GM18502 (cell line): ENCODE measurements at regions not wholly inside any gene's neighbourhood (a gene's known extent, or its start where the extent isn't known, plus 50 kb on each side); places are given as distances from the start of the nearest gene placed in this dataset.

ENCODE experiments used
- ATAC-seq: cut with Tn5 transposase; IDR thresholded peaks from one replicate; pipeline ENCODE4 v1.9.1; 2021; ENCODE audit warnings: mild to moderate bottlenecking; ENCODE audit not compliant: unreplicated experiment, poor library complexity

- ATAC-seq, result no peak
Measured at GRCh38 chr17:69878661-69879060, 196.4 kb upstream of the KCNJ16 start.

- no peak for ATAC-seq
Measured at GRCh38 chr17:69879576-69879975, 195.4 kb upstream of the KCNJ16 start.

- ATAC-seq, result no peak
Measured at GRCh38 chr17:69880591-69881112, 194.4 kb upstream of the KCNJ16 start.

DNA sequence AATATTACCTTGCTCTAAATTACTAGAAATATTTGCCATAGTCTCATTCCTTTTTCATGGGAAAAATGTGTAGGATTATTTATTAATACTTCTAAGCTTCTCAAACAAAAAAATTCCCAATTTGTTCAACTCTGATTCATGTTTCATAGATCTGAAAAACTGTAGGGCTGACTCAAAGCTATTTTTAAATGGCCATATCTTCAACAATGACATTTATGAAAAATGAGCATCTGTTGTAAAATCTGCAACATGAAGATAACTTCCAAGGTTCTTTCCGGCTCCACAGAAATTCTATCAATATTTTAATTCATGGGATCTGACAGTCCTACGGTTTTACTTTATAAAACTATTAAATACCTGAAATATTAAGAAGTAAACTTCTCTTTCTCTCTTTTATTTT, 192.7 kb upstream of the KCNJ16 start:
- no peak for ATAC-seq

DNA sequence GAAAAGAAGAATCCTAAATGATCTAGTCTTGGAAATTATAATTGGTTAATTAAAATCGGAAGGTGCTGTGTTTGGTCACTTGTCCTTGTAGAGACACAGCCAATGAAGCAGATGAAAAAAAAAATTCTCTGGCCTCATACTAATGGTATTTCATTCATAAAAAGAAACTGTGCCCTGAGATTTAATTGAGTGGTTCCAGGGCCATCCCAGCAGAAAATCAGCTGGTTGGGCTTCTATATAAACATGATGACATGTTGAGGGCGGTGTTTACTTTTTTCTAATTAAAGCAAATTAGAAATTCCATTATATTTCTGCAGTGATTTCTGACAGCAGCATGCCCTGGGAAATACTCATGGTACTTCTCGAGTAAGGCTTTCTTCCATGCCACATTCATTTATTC, 191.9 kb upstream of the KCNJ16 start:
- ATAC-seq, result no peak

DNA sequence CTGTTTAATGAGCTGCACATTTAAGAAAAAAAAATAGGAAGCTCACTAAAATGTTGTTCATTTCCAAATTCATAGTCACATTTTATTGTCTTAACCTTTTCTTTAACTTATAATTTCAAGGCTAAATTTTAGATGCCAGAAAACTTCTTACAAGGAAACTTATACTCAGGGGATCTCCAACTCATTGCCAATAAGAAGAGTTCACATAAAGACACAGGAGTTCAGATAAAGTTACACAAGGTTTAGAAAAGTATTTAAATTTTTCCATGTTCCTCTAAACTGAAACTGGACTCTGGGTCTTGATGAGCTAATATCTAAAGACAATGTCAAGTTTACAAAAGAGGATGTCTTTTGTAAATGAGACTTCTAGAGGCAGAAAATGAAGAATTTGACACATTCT, 190.7 kb upstream of the KCNJ16 start:
- no peak for ATAC-seq

DNA sequence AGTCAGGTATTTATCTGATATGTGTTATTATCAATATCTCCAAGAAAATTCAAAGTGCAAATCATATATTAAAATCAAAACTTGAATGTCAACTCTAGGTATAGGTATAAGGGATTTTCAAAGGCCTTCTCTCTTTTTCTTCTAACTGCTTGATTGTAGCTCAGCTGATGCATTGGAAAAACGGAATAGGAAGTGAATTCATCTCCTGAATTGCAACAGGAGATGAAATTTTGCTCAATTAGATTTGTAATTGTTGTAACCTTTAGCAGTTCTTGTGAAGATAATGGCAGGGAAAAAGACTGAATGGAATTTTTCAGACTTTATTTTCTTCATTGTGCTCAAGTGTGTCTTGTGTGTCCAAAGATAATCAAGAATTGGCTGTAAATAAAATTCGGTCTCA, 190.2 kb upstream of the KCNJ16 start:
- no peak for ATAC-seq

DNA sequence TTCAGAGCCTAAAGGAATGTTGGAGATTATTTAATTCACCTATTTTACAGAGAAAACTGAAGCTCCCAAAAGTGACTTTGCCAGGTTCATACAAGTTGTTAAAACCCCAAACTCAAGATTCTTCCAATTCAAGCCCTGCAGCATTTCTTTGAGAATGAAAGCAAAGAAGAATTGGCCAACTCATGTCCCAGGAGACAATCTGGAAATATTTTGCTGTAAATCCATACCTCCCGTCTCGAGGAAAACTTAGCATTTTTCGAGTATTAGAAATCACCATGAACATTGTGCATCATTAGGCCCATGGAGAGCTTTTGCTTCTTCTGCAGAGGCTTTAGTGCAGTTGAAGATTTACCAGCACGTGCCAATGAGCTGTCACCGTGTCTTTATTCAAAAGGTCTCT, 176.4 kb upstream of the KCNJ16 start:
- ATAC-seq, result no peak

DNA sequence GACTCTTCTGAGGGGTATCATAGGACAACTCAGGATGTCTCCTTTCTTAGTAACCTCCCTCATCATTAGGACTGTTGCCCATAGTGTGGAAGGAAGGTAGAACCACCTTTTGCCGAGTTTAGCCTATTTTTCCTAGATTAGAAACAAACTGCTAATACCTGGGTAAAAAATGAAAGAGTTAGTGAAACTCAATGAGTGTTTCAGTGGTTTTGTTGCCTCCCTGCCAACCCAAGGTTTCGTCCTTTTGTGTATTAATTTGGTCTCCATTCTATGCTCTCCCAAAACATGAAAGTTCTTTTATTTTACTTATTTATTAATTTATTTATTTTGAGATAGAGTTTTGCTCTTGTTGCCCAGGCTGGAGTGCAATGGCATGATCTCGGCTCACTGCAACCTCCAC, 174.9 kb upstream of the KCNJ16 start:
- no peak for ATAC-seq

- ATAC-seq, result no peak
Measured at GRCh38 chr17:69900829-69901228, 174.2 kb upstream of the KCNJ16 start.

GRCh38 chr17:69906306-69906705, 168.7 kb upstream of the KCNJ16 start:
- no peak for ATAC-seq

- no peak for ATAC-seq
Measured at GRCh38 chr17:69907132-69907847, 167.7 kb upstream of the KCNJ16 start.

GRCh38 chr17:69908626-69909368, 166.2 kb upstream of the KCNJ16 start:
- ATAC-seq, result no peak

GRCh38 chr17:69909389-69909788, 165.6 kb upstream of the KCNJ16 start:
- no peak for ATAC-seq

GRCh38 chr17:69912805-69913204, 162.2 kb upstream of the KCNJ16 start:
- ATAC-seq, result no peak

DNA sequence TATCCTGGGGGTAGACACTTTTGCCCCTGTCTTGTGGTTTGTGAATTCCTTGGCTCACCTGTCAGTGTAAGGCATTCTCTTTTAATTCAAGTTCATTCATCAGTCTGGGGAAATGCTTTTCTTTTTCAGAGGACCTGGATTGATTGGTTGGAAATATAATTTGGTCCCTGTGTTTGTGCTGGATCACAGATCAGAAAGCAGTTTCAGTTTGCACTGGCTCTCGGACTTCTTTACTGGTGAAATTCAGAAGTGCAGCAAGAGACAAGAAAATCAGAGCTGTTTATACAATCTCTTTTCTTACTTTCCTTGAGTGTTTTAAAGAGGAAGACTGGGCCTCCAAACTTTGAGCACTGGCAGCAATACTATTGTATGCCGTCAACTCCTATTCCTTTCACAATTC, 161.8 kb upstream of the KCNJ16 start:
- no peak for ATAC-seq

DNA sequence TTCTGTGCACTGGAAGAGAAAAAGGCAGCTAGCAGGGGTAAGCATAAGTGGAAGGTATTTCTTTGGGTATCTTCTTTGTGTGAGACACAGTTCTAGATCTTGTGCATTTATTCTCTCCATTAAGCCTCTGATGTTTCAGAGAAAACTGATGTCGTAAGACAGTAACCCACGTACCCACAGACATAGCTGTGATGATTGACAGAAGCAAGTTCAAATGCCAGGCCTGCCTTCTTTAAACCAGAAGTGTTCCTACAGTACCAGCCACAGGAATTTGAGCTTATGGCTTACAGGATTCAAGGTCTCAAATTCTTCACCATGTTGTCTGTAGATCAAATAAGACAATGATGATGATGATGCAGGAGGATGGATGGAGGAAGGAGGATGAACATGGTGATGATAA, 161.4 kb upstream of the KCNJ16 start:
- ATAC-seq, result no peak

DNA sequence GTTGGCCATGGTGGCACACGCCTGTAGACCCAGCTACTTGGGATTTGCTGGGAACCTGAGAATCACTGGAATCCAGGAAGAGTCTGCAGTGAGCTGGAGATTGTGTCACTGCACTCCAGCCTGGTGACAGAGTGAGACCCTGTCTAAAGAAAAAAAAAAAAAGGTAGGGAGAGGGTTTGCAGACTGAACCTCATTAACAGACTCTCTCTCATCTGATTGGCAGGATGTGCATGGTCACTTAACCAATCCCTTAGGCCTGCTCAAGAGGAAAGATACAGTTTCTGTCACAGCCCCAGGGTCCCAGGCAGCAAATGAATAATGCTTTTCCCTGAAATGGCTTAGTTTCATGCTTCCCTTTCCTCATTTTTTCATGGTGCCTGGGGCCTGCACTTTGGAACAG, 160.5 kb upstream of the KCNJ16 start:
- no peak for ATAC-seq

- no peak for ATAC-seq
Measured at GRCh38 chr17:69916761-69917160, 158.3 kb upstream of the KCNJ16 start.

- ATAC-seq, result no peak
Measured at GRCh38 chr17:69918164-69918563, 156.9 kb upstream of the KCNJ16 start.

GRCh38 chr17:69919789-69920188, 155.2 kb upstream of the KCNJ16 start:
- no peak for ATAC-seq

- ATAC-seq, result no peak
Measured at GRCh38 chr17:69921046-69921445, 154.0 kb upstream of the KCNJ16 start.
